HL-60 (cell line): ENCODE measurements at regions not wholly inside any gene's neighbourhood (a gene's known extent, or its start where the extent isn't known, plus 50 kb on each side); places are given as distances from the start of the nearest gene placed in this dataset.

Experiments used
- DNase-seq, 2 experiments: peaks; one replicate each; pipeline ENCODE4 v3.0.0-alpha.2; 2010 to 2020; ENCODE audit warnings: low read depth in 1 of 2, low spot score in 1 of 2
- H3K27ac ChIP-seq: fragments of 250-450 bp; sonication (Bioruptor Pico); replicated peaks from 2 replicates; pipeline ENCODE4 v1.5.1; 2020; ENCODE audit warnings: mild to moderate bottlenecking, moderate library complexity
- H3K27me3 ChIP-seq: fragments of 250-450 bp; sonication (Bioruptor Pico); 2 replicates; pipeline ENCODE4 v1.5.1; 2021; ENCODE audit warnings: mild to moderate bottlenecking, moderate library complexity; ENCODE audit not compliant: insufficient read depth, poor library complexity, severe bottlenecking
- H3K4me3 ChIP-seq: replicated peaks from 2 replicates; pipeline ENCODE4 v1.5.1; 2011; ENCODE audit warnings: mild to moderate bottlenecking, control low read depth, low read length; ENCODE audit not compliant: insufficient read depth
- GABPA ChIP-seq: IDR thresholded peaks from 2 replicates; pipeline ENCODE4 v1.6.1; 2012; ENCODE audit warnings: low read depth
- POLR2AphosphoS5 ChIP-seq: IDR thresholded peaks from 2 replicates; pipeline ENCODE4 v1.6.1; 2012; ENCODE audit warnings: low read depth
- SPI1 ChIP-seq: IDR thresholded peaks from 2 replicates; pipeline ENCODE4 v1.6.1; 2012; ENCODE audit warnings: low read depth, mild to moderate bottlenecking, borderline replicate concordance
- TF ChIP-seq, protein P1 (sequence below): IDR thresholded peaks from one replicate; pipeline ENCODE4 v1.5.1; 2011; ENCODE audit warnings: low read length, control low read depth, inconsistent platforms; ENCODE audit not compliant: insufficient read depth
- TF ChIP-seq, protein P2 (sequence below): IDR thresholded peaks from 2 replicates; pipeline ENCODE4 v1.6.1; 2012; ENCODE audit warnings: low read depth; ENCODE audit not compliant: insufficient replicate concordance

GRCh38 chr5:166185185-166185584 is 2106.3 kb upstream of the WWC1 start:
- Histone ChIP-seq H3K27me3 (no peaks in the 10 kb centered on the region), H3K27ac (no peak overlapping the region), H3K4me3 (no peak overlapping the region)
- TF ChIP-seq, protein P1, sequence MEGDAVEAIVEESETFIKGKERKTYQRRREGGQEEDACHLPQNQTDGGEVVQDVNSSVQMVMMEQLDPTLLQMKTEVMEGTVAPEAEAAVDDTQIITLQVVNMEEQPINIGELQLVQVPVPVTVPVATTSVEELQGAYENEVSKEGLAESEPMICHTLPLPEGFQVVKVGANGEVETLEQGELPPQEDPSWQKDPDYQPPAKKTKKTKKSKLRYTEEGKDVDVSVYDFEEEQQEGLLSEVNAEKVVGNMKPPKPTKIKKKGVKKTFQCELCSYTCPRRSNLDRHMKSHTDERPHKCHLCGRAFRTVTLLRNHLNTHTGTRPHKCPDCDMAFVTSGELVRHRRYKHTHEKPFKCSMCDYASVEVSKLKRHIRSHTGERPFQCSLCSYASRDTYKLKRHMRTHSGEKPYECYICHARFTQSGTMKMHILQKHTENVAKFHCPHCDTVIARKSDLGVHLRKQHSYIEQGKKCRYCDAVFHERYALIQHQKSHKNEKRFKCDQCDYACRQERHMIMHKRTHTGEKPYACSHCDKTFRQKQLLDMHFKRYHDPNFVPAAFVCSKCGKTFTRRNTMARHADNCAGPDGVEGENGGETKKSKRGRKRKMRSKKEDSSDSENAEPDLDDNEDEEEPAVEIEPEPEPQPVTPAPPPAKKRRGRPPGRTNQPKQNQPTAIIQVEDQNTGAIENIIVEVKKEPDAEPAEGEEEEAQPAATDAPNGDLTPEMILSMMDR = no peak
- TF ChIP-seq GABPA (no peak), POLR2AphosphoS5 (no peak), SPI1 (no peak)
- TF ChIP-seq, protein P2, sequence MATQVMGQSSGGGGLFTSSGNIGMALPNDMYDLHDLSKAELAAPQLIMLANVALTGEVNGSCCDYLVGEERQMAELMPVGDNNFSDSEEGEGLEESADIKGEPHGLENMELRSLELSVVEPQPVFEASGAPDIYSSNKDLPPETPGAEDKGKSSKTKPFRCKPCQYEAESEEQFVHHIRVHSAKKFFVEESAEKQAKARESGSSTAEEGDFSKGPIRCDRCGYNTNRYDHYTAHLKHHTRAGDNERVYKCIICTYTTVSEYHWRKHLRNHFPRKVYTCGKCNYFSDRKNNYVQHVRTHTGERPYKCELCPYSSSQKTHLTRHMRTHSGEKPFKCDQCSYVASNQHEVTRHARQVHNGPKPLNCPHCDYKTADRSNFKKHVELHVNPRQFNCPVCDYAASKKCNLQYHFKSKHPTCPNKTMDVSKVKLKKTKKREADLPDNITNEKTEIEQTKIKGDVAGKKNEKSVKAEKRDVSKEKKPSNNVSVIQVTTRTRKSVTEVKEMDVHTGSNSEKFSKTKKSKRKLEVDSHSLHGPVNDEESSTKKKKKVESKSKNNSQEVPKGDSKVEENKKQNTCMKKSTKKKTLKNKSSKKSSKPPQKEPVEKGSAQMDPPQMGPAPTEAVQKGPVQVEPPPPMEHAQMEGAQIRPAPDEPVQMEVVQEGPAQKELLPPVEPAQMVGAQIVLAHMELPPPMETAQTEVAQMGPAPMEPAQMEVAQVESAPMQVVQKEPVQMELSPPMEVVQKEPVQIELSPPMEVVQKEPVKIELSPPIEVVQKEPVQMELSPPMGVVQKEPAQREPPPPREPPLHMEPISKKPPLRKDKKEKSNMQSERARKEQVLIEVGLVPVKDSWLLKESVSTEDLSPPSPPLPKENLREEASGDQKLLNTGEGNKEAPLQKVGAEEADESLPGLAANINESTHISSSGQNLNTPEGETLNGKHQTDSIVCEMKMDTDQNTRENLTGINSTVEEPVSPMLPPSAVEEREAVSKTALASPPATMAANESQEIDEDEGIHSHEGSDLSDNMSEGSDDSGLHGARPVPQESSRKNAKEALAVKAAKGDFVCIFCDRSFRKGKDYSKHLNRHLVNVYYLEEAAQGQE = no peak
- no peak for DNase-seq

DNA sequence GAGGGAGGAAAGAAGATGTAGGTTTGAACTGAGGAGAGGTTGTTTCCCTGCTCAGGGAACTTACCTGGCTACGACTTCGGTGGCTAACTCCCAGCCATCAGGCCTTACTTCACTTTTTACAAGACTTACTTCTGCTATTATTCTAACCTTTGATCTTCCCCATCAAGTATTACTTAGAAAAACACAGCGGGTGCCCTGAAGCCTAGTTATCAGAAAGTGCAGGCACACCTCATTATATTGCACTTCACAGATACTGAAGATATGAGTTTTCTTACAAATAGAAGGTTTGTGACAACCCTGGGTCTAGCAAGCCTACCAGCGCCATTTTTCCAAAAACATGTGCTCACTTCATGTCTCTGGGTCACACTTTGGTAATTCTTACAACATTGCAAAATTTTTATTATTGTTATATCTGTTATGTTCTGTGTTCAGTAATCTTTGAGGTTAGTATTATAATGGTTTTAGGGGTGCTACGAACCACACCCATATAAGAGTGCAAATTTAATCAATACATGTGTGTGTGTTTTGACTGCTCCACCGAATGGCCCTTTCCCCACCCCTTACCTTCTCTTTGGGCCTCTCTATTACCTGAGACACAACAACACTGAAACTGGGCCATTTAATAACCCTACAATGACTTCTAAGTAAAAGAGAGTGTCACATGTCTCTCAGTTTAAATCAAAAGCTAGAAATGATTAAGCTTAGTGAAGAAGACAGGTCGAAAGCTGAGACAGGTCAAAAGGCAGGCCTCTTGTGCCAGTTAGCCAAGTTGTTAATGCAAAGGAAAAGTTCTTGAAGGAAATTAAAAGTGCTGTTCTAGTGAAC is 2102.7 kb upstream of the WWC1 start:
- no peak overlapping the region for H3K27ac ChIP-seq
- DNase-seq = no peak
- no peaks in the 10 kb centered on the region for H3K27me3 ChIP-seq
- no peak overlapping the region for H3K4me3 ChIP-seq
- no peak for TF ChIP-seq SPI1
- TF ChIP-seq GABPA = no peak
- TF ChIP-seq, protein P2 = no peak
- no peak for TF ChIP-seq POLR2AphosphoS5
- TF ChIP-seq, protein P1 = no peak

DNA sequence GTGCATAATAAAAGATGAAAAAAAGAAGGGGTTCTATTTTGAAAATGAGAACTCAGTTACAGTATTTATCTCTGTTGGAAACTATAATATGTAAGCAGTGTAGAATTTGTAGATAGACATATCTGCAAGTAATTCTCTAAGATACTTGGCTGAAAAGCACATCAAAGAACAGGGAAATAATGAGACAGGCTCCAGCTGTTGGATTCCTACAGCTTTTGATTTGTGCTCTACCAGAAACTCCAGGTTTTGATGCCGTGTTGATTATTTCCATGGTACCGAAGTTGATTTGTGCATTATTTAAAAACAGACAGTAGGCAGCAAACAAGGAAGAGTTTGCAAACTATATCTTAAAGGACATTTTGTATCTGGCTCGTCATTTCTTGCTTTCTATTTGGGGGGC is 2098.7 kb upstream of the WWC1 start:
- no peak overlapping the region for H3K27ac ChIP-seq
- no peaks in the 10 kb centered on the region for H3K27me3 ChIP-seq
- TF ChIP-seq, protein P1 = no peak
- TF ChIP-seq GABPA (no peak), POLR2AphosphoS5 (no peak), SPI1 (no peak)
- TF ChIP-seq, protein P2 = no peak
- no peak overlapping the region for H3K4me3 ChIP-seq
- no peak for DNase-seq
